ENCODE measurements at regions not wholly inside any gene's neighbourhood (a gene's known extent, or its start where the extent isn't known, plus 50 kb on each side); places are given as distances from the start of the nearest gene placed in this dataset.
"Not testable (repeated sequence)": the region's sequence is repeated elsewhere in the genome, so short reads cannot be mapped to it uniquely, and the experiment has no call there.

DNA sequence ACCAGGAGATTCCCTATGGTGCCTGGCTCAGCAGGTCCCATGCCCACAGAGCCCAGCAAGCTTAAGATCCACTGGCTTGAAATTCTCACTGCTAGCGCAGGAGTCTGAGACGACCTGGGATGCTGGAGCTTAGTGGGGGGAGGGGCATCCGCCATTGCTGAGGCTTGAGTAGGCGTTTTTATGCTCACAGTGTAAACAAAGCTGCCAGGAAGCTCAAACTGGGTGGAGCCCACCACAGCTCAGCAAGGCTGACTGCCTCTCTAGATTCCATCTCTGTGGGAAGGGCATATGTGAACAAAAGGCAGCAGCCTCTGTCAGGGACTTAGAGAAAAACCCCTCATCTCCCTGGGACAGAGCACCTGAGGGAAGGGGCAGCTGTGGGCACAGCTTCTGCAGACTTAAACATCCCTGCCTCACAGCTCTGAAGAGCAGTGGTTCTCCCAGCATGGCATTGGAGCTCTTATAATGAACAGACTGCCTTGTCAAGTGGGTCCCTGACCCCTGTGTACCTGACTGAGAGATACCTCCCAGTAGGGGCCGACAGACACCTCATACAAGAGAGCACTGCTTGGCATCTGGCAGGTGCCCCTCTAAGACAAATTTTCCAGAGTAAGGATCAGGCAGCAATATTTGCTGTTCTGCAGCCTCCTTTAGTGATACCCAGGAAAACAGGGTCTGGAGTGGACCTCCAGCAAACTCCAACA lies 231.5 kb upstream of the SETMAR start:
- no peak for DNase-seq (ENCODE audit: low spot score)

DNA sequence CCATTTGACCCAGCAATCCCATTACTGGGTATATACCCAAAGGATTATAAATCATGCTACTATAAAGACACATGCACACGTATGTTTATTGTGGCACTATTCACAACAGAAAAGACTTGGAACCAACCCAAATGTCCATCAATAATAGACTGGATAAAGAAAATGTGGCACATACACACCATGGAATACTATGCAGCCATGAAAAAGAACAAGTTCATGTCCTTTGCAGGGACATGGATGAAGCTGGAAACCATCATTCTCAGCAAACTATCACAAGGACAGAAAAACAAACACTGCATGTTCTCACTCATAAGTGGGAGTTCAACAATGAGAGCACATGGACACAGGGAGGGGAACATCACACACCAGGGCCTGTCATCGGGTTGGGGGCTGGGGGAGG lies 225.9 kb upstream of the SETMAR start:
- not testable (repeated sequence) for DNase-seq (ENCODE audit: low spot score)

DNA sequence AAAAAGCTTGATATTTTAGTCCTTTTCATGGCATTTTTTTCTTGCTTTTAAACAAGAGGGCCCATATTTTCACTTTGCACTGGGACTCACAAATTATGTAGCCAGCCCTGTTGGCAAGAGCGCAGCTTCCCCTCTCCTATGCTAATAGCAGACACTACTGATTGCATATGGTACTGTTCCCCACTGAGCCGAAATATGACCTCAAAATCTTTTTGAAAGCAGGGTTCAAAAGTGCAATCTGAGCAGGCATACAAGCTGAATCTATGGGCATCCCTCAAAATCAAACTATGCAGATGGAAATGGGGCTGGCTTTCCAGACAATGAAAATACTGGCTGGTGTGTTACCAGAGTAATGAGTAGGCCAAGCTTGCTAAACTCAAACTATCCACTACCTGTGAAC lies 225.2 kb upstream of the SETMAR start:
- no peak for DNase-seq (ENCODE audit: low spot score)

DNA sequence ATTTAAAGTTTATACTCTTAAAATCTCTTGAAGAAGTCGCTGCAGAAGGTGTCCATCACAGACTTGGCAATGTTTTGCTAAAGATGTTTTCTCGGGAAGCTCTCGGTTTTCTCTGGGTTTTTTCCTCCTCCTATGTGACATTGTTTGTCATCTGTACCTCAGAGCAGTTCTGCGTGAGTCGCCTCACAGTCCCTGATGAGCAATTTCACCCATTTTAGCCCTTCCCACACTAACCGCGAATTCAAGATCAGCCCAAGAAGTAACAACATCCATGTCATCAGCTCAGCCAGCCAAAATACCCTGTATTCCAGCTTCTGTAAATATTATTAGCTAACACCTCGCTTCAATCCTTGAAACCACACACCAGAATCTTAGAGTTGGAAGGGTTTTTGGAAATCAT lies 224.3 kb upstream of the SETMAR start:
- DNase-seq (ENCODE audit: low spot score): no peak

DNA sequence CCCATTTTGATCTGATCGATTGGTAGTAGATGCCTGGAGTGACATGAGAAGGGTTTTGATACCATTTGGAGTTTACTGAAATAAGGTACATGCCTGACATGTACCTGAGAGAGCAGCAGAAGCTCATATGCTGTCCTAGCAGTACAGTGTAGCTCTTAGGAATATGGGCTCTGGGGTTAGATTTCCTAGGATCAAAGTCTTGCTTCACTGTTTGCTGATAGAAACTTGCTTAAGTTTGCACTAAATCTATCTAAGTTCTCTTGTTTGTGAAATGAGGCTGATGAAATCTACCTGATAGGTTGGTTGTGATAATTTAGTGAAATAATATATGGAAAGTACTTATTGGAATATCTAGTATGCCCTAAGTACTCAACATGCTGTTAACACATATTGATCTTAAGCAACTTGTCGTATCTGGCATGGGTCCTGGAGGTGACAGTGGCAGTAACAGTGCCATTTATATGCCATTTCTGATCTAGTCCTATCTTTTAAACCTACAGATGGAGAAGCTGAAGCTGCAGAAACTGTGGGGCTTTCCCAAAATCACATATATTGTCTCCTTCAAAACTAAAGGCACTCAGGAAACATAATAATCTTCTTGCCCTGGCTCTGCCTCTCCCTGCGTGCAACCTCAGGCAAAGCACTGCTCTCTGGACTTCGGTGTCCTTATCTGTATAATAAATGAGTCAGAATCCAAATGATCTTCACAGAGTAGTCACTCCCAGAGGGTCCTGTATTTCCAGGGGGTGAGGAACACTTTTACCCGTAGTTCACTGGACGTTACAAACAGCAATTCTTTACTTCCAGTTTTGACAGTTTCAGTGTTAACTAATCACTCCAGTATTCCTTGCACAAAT lies 223.6 kb upstream of the SETMAR start:
- DNase-seq (ENCODE audit: low spot score): no peak

DNA sequence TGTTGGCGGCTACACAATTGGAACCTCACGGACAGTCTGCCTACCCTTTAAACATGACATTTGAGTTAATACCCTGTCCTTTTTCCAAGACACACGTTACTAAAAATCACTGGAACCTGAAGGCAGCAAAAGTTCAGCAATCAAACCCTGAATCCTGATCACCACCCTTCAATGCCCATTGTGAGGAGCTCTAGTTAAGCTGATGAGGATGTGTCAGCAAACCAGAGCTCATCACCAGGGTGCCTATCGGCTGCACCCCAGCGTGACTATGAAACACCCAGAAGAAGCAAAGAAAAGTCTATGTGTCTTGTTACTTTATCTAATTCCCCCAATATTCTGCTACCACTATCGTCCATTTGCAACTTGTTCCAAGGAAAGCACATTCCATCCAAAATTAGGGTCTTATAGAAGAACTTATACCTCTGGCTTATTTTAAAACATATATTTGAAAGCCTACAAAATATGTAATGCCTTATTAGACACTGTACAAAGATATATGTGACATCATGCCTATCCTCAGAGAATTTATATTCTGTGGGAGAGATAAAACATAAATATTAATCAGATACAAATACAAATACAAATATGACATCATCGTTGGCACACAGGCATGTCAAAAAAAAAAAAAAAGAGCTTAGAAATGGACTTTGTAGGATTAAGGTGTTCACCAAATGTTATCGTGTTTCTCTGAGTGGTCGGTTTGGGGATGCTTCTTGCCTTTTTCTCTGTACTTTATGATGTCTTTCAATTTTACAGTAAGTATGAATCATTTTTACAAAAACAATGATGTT lies 219.7 kb upstream of the SETMAR start:
- DNase-seq (ENCODE audit: low spot score): no peak

DNA sequence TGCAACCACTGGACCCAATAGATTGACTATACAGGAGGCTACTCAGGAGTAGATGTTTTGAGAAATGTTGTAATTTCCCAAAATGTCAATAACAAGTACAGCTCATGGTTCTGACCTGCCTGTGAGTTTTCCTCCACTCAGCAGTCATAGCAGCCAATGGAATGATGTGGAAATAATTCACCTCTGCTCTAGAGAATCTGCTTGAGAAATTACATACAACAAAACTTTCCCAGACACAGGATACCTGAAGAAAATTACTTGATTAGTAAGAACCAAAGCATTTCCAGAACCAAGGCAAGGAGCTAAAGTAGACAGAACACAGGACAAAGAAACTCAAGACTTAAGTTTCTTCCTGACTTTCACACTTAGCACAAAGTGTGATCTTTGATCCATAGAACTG lies 218.9 kb upstream of the SETMAR start:
- no peak for DNase-seq (ENCODE audit: low spot score)

DNA sequence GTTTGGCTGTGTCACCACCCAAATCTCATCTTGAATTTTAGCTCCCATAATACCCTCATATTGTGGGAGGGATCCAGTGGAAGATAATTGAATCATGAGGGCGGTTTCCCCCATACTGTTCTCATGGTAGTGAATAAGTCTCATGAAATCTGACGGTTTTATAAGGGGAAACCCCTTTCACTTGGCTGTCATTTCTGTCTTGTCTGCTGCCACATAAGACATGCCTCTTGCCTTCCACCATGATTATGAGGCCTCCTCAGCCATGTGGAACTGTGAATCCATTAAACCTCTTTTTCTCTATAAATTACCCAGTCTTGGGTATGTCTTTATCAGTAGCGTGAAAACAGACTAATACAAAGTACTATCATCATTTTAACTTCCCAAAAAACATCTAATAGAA lies 216.5 kb upstream of the SETMAR start:
- not testable (repeated sequence) for DNase-seq (ENCODE audit: low spot score)

DNA sequence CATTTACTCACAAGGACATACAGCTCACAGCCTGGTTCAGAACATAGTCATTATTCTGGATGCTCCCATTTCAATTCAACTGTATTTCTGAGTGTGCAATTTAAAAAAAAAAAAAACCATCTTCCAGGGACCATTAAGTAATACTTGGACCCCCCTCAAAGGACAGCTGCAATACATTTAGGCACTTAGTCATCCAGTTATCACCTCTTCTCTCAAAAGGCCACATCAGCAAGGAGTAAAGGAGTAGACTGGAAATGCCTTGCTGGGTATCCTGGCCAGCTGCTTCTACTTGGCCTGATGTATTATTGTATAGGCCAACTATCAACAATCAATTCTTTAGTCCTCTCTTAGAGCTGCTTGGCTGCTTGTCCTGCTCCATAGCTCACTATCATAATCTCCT lies 211.4 kb upstream of the SETMAR start:
- no peak for DNase-seq (ENCODE audit: low spot score)

DNA sequence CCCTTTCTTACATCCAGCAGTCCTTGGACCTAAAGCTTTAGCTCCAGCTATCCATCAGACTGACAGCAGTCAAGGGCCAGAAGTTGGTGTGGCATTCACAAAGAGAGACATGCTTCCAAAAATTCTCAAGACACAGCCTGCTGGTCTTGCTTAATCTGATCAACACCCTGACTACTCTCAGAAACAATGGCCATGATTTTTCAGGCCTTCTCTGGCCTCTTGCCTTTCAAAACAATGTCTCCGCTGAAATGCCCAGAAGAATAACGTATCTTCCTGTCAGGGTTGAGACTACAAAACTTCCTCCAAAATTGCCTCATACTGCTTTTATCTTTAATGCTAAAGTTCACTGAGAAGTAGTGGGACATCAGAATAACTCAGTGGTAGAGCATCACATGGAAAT lies 205.4 kb upstream of the SETMAR start:
- no peak for DNase-seq (ENCODE audit: low spot score)

DNA sequence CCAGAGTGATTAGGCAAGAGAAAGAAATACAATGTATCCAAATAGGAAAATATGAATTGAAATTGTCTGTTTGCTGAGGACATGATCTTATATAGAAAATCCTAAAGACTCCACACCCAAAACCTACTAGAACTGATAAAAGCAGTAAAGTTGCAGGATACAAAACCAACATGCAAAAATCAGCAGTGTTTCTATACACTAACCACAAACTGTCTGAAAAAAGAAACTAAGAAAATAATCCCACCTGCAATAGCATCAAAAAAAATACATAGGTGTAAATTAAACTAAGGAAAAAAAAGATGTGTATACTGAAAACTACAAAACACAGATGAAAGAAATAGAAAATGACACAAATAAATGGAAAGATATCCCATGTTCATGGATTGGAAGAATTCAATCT lies 203.6 kb upstream of the SETMAR start:
- no peak for DNase-seq (ENCODE audit: low spot score)

DNA sequence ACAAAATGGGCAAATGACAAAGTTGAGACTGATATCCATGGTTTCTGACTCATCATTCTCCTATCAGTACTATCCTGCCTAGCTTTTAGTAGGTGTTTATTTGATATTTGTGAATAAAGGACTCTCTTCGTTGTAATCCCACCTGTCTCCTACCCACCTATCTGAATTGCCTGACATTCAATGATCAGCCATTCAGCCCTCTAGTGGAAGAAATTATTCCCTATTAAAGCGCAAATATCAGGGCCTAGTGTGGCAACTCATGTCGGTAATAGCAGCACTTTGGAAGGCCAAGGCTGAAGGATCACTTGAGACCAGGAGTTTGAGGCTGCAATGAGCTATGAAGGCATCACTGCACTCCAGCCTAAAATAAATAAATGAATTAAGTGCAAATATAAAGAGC lies 195.7 kb upstream of the SETMAR start:
- DNase-seq (ENCODE audit: low spot score): no peak

DNA sequence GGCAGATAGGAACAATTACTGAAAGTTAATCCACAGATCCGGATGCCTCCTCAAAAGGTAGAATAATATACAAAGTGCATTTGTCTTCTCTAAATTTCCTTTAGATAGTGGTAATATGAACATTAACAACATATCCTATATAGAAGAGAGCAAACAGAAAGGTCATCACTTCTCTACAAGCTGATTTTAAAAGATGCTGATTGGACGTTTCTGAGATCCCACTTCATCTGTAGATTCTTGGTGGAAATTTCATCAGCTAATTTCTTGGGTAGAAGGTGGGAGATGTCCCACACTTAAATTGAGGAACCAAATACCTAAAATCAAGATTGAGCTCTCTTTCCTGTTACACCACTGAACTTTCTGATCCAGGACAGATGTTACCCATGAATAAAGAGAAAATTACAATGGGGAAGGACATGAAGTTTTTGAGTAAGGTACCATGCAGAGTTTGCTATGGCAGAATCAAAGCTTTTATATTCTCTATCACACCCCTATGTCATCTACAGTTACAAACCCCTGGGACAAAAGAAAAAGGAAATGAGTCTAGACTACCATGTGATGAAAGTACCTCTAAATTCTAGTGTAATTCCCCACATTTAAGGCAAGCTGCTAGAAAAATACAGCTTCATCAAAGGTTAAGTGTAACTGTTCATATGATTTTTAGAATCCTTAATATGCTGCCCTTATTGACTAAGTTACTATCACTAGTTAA lies 189.2 kb upstream of the SETMAR start:
- DNase-seq (ENCODE audit: low spot score): no peak

DNA sequence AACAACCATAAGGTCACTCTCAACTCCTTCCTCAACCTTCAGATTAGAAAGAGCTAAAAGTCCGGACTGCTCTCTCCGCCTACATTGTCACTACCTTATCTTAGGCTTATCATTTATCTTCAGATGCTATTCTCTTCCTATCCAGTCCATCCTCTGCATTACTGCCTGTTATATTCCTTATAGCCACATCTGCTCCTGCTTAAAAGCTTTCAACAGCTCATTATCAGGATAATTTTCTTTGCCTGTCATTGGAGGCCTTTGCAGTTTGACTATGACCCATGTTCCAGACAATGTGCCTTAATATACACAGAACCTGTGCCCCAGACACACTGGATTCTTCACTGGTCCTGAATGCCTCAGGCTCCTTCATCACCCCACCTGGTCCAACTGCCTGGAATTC lies 184.1 kb upstream of the SETMAR start:
- no peak for DNase-seq (ENCODE audit: low spot score)

DNA sequence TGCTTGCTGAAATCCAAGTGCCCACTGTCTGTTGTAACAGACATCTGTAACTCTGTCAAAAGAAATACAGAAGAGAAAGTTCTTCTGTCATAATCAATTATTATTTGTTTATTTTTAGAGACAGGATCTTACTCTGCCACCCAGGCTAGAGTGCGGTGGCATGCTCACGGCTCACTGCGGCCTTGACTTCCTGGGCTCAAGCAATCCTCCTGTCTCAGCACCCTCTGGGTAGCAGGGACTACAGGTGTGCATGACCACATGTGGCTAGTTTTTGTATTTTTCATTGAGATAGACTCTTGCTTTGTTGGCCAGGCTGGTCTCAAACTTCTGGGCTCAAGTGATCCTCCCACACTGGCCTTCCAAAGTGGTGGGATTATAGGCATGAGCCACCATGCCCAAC lies 177.6 kb upstream of the SETMAR start:
- no peak for DNase-seq (ENCODE audit: low spot score)

DNA sequence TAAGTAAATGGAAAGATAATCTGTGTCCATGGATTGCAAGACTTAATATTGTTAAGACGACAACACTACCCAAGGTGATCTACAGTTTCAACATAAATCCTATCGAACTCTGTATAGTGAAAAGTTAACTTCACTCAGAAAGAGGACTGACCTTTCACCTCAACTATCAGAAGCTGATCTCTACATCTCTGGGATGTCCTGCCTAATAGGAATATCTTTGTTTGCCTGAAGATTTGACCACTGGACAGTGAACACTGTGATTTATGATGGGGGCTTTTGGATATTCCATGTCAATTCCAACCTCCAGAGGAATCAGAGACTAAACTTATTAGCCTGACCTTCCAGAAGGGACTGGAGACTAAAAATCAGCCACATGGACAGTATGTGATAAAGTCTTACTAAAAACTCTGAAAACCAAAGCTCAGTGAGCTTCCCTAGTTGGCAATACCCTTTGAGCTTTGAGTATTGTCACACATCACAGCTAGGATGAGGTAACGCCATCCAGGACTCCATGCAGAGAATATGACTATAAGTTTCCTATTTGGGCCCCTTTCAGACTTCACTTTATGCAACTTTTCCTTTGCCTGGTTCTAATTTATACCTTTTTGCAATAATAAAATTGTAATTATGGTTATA lies 164.9 kb upstream of the SETMAR start:
- no peak for DNase-seq (ENCODE audit: low spot score)

DNA sequence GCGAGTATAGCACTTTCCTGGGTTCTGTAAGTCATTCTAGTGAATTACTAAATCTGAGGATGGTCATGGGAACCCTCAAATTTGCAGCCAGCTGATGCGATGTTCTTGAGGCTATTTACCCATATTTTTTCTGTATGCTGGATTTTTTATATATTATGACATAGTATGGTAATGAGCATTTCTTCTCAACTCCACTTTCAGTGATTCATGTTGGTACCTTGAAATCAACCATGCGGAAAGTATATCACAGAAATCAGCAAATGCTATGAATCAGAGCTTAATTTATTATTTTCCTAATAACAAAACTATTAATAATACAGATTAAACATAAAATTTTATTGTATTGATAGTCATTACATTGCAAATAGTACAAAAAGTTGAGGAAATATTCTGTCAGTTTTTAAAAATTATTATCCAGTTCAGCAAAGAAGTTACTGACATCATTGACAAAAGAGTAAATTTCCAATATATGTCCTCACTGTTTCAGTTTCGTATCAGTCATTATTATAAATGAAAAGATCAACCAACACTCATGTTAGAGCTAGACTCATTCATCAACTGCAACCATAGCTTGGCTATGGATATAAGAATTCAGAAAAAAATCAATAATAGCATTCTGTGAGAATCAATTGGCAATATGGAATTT lies 164.3 kb upstream of the SETMAR start:
- DNase-seq (ENCODE audit: low spot score): no peak

DNA sequence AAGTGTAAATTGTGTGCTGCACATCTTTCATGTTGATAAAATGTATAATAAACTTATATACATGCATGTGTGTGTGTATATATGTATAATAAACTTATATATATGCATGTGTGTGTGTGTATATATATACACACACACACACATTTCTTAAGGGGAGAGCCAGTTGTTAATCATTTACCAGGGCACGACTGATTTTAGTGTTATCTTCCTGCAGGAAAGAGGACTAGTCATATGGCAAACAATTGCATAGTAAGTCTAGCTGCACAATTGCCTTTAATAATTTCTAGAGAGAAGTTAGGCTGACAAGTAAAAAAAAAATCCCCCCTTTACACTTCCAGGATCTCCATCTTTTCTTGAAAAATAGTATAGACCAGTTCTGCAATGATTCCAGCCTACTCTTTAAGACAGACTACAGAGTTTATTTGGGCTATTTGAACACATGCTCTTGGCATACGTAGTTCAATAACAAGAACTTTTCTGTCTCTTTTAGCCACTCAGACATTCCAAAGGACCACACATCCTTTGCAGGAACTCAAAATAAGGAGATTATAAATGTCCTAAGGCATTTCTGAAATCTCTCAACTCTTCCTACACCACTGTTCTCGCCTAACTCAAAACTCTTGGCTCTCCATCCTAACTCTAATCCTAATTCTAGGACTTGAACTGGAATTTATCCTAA lies 163.6 kb upstream of the SETMAR start:
- no peak for DNase-seq (ENCODE audit: low spot score)

DNA sequence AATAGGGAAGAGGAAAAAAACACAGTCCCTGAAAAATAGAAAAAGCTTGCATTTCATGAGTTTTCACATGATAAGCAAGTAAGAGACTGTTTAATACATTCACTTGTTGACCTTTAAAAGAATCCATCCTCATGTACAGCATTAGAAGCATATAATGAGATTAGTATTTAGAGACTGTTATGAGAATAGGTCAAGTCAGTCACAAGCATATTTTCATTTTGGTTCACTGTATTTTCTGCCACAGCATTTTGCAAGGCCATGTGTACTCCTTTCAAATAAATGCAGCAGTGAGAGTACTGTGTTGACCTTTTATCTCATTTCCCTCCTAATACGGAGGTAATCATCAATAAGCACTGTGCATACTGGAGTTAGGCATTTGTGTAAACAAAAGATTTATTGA lies 162.2 kb upstream of the SETMAR start:
- DNase-seq (ENCODE audit: low spot score): no peak

DNA sequence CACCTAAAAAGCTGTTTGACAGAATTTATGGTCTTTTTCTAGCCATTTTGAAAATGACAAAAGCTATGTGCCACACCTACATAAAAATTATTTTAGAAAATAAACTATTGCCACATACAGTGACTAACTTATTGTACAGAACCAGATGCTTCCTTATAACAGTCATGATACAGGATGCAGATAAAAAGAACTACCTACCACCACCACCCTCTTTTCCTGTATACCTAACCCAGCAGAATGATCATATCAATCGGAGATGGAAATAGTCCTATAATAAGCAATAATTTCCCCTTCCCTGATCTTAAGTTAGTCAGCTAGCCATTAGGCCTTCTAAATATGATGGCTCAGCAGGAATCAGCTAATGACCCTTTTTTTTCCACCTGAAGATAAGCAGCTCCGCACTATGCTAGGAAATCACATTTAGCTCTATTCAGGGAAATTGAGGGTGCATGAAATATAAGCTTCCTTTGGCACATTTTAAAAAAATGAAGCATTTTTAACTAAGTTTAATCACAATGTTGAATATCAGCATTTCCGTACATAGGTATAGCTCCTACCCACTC lies 155.5 kb upstream of the SETMAR start:
- no peak for DNase-seq (ENCODE audit: low spot score)

All from AG20443 (cell line).